ENCODE measurements at regions not wholly inside any gene's neighbourhood (a gene's known extent, or its start where the extent isn't known, plus 50 kb on each side); places are given as distances from the start of the nearest gene placed in this dataset.

GRCh38 chr2:120885321-120885720 is 149.7 kb downstream of the GLI2 start:
- DNase-seq: peak in 1 of 5 donors; percentile 33
- H3K27ac ChIP-seq: no peak overlapping the region
- 73 to 84% (median 81%) methylated on average over 11 of the region's 11 CpGs for WGBS, 3 donors
- H3K9me3 ChIP-seq: no peaks in the 10 kb centered on the region
- H3K36me3 ChIP-seq: no peaks in the 10 kb centered on the region
- TF ChIP-seq CTCF (IDR thresholded peaks at IDR 0.05) (no peak), EP300 (IDR thresholded peaks at IDR 0.05) (no peak), POLR2A (IDR thresholded peaks at IDR 0.05) (no peak)
- peaks cover 27% of the 10 kb centered on the region for H3K4me1 ChIP-seq (ENCODE audit: insufficient read depth)
- H3K4me3 ChIP-seq: no peak overlapping the region
- intact Hi-C loops (cut with DNase I): no loop called here
- H3K27me3 ChIP-seq: no peaks in the 10 kb centered on the region

- no peak overlapping the region for H3K4me3 ChIP-seq
- intact Hi-C loops (cut with DNase I): no loop called here
- no peak for DNase-seq
- no peaks in the 10 kb centered on the region for H3K36me3 ChIP-seq
- H3K4me1 ChIP-seq (ENCODE audit: insufficient read depth): peaks cover 27% of the 10 kb centered on the region
- WGBS, 3 donors: 88 to 92% (median 92%) methylated on average over 4 of the region's 4 CpGs
- TF ChIP-seq POLR2A (IDR thresholded peaks at IDR 0.05) (no peak), EP300 (IDR thresholded peaks at IDR 0.05) (no peak), CTCF (IDR thresholded peaks at IDR 0.05) (no peak)
- H3K27me3 ChIP-seq: no peaks in the 10 kb centered on the region
- H3K27ac ChIP-seq: no peak overlapping the region
- no peaks in the 10 kb centered on the region for H3K9me3 ChIP-seq
Measured at GRCh38 chr2:120885749-120886148, 150.1 kb downstream of the GLI2 start.

GRCh38 chr2:120886534-120887319 is 151.1 kb downstream of the GLI2 start:
- intact Hi-C loops (cut with DNase I): no loop called here
- no peaks in the 10 kb centered on the region for H3K9me3 ChIP-seq
- WGBS, 3 donors: 54 to 60% (median 60%) methylated on average over 18 of the region's 18 CpGs
- H3K4me1 ChIP-seq (ENCODE audit: insufficient read depth): peaks cover 26% of the 10 kb centered on the region
- peak in 2 of 5 donors; percentile 32 to 53 for DNase-seq
- H3K36me3 ChIP-seq: no peaks in the 10 kb centered on the region
- H3K27ac ChIP-seq: no peak overlapping the region
- TF ChIP-seq EP300 (IDR thresholded peaks at IDR 0.05): no peak
- H3K27me3 ChIP-seq: no peaks in the 10 kb centered on the region
- H3K4me3 ChIP-seq: no peak overlapping the region

DNA sequence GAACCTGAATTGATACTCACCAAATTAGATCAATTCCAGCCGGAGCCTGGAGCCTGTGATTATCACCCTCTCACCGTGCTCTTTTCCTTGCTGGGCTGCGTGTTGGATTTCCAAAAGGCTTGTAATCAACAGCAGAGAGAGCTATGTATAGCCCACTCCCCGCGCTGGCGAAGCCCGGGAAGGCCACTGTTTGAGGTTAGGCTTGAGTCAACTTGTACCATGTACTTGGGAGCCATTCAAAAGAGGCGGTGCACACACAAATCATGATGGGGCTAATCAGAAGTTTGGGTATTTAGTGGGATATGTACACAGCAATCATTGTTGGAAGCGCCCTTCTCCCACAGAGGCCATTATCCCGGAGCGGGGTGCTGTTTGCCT is 151.6 kb downstream of the GLI2 start:
- H3K36me3 ChIP-seq: no peaks in the 10 kb centered on the region
- peaks cover 21% of the 10 kb centered on the region for H3K4me1 ChIP-seq (ENCODE audit: insufficient read depth)
- 38 to 58% (median 51%) methylated on average over 11 of the region's 11 CpGs for WGBS, 3 donors
- H3K27me3 ChIP-seq: no peaks in the 10 kb centered on the region
- H3K9me3 ChIP-seq: no peaks in the 10 kb centered on the region
- DNase-seq: peak in 2 of 5 donors; percentile 37 to 53
- H3K27ac ChIP-seq: no peak overlapping the region
- TF ChIP-seq POLR2A (IDR thresholded peaks at IDR 0.05) (no peak), CTCF (IDR thresholded peaks at IDR 0.05) (no peak), EP300 (IDR thresholded peaks at IDR 0.05) (no peak)
- intact Hi-C loops (cut with DNase I): no loop called here
- no peak overlapping the region for H3K4me3 ChIP-seq

DNA sequence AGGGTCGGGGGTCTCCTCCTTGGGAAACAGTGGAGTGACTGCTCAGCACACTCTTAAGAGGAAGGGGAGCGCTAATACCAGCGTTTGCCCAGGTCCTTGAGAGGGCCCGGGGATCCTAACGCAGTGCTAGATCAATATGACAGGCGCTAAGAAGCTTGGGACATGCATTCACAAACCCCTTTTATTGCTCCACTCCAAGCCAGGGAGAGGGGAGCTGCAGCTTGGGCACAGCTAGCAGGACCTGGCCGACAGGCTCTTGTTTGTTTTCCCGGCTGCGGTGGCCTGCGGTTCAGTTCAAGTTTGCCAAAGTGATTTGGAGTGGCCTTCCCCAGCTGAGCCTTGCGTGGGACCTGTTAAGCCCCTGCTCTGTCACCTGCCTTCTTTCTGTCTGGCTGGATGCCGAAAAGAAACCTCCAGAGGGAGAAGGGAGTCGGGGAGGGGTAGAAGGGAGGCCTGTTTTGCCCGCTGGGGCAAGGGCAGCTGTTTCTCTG is 152.1 kb downstream of the GLI2 start:
- Histone ChIP-seq H3K27me3 (no peaks in the 10 kb centered on the region), H3K27ac (no peak overlapping the region), H3K9me3 (no peaks in the 10 kb centered on the region), H3K4me3 (no peak overlapping the region), H3K4me1 (ENCODE audit: insufficient read depth) (peaks cover 19% of the 10 kb centered on the region), H3K36me3 (no peaks in the 10 kb centered on the region)
- TF ChIP-seq EP300 (IDR thresholded peaks at IDR 0.05) (no peak), POLR2A (IDR thresholded peaks at IDR 0.05) (no peak), CTCF (IDR thresholded peaks at IDR 0.05) (no peak)
- intact Hi-C loops (cut with DNase I): no loop called here
- DNase-seq: peak in 1 of 5 donors; percentile 33
- 83 to 91% (median 89%) methylated on average over 14 of the region's 14 CpGs for WGBS, 3 donors

Data from ovary (tissue), 7 donors.